Femur (tissue), 1 donor: ENCODE measurements at regions not wholly inside any gene's neighbourhood (a gene's known extent, or its start where the extent isn't known, plus 50 kb on each side); places are given as distances from the start of the nearest gene placed in this dataset.
"Not testable (repeated sequence)": the region's sequence is repeated elsewhere in the genome, so short reads cannot be mapped to it uniquely, and the experiment has no call there.

ENCODE experiments used
- DNase-seq: peaks from one replicate; pipeline ENCODE4 v3.0.0-alpha.2; 2017

DNA sequence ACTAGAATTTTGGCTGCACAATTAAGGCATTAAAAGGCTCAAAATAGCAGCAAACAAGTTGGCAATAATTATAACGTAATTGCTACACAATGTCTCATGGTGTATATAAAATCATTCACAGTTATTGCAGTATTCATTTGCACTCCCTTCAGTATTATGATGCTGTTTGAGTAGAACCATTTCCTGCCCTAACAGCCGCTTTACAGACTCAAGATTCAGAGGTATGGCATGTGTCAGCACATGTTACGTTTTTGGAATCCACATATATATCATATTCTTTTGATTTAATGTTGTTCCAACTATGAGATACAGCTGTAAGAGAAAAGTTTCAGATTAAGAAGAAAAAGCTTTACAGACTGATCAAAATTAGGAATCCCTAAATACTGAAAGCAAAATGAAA is 56.3 kb upstream of the NCKAP5 start:
- no peak for DNase-seq

GRCh38 chr2:133627741-133628140 is 59.5 kb upstream of the NCKAP5 start:
- DNase-seq: no peak

DNA sequence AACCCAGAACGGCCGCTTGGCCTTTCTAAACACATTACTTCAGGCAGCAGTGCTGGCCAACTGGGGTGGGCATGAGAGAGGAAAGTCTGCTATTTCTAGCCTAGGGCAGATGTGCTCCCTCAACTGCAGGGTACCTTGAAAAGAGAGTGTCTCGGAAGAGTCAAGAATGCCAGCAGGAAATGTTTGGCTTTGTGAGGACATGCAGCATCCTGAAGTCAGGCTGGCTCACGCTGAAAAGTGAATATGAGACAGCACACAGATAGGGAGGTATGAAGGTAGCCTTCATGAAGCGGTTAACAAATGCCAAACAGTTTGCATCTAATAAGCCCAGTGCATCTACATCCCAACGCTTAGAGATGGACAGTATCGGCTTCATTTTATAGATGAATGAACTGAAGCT is 65.0 kb upstream of the NCKAP5 start:
- DNase-seq: no peak

GRCh38 chr2:133633881-133634409 is 65.7 kb upstream of the NCKAP5 start:
- DNase-seq: no peak

DNA sequence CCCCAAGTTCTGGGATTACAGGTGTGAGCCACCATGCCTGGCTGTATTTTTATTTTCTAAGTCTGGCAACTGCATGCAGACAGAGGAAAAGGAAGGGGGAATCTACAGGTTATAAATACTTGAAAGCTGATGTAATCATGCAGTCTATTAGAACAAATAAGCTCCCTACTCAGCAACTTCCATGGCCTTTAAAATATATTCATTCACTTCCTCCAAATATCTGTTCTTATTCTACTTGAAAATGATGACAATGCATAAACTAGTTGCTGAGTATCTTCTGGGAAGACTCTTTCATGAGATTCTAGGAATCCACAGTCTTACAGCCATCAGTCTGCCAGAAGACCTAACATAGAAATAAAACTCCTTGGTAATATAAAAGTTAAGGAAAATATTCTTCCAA is 66.9 kb upstream of the NCKAP5 start:
- no peak for DNase-seq

- no peak for DNase-seq
These were observed 68.0 kb upstream of the NCKAP5 start for GRCh38 chr2:133636287-133636686.

DNA sequence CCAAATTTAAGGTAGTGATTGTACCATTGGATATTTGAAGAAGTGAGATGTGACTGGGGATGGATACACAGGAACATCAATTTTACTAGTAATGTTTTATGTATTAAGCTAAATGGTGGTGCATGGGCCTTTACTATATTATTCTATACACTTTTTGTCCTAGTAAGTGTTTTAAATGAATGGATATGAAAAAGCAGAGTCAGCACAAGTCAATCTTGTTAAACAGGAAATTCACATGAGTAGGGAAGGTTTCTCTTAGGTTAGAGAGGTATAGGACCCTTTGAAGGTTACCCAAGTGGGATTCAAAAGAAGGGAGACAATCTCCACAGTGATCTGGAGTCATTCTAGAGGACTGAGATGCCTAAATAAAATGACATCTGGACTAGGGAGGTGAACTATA is 71.8 kb upstream of the NCKAP5 start:
- no peak for DNase-seq

DNA sequence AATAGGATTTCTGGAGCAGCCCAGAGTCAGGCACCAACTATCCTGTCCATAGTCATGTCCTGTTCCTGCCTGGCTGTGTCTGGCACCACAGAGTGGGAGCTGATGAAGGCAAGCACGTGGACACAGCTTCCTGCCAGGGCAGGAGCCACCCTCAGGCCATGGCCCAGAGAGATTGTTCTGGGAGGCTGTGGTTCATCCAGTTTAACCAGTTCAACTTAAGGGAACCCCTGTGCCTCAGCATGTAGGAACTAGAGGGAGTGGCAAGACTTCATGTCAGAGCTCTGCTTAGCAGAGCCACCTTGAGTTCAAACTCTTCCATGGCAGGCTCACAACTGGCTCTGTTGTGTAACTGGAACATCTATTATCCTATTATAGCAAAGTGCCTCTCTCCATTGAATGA is 73.2 kb upstream of the NCKAP5 start:
- no peak for DNase-seq

DNA sequence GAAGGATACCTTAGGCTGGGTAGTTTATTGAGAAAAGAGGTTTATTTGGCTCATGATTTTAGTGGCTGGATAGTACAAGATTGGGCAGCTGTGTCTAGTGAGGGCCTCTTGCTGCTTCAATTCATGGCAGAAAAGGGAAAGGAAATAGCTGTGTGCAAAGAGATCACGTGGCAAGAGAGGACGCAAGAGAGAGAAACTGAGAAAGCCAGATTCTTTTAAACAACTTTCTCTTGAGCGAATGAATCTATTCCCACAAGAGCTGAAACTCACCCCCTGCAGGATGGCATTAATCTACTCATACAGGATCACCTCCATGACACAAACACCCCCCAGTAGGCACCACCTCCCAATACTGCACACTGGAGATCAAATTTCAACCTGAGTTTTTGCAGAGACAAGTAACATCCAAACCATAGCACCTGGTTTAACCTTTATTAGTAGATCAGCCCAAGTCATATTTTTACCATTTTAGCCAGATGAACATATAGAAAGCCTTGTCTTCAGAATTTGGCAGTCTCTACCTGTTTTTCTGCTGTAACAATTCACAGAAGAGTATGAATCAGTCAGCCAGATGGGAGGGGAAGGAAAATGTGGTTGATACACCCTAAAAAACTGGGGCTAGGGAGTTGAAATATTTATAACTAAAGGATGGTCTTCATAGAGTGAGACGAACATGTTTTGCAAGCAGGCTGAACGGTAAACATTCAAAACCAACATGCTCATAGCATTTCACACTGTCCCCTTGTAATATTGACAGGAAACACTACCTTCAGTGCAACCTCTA is 73.9 kb upstream of the NCKAP5 start:
- DNase-seq: no peak

DNA sequence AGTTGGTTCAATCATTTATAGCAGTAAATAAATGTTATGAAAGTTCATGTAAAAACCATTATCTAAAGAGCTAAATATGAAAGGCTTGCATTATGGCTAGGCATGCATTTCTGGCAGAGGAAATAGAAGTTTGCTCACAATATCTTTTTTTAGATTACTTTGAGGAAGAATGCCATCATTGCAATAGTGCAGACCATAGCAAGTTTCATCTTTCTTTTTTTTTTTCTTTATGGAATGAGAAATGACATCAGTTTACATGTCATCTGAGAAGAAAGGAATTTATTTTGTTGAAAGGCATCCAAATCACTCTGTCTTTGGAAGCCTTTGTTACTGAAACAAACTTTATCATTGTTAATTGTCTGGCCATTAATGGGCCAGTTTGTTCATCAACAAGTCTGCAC is 74.5 kb upstream of the NCKAP5 start:
- DNase-seq: no peak

DNA sequence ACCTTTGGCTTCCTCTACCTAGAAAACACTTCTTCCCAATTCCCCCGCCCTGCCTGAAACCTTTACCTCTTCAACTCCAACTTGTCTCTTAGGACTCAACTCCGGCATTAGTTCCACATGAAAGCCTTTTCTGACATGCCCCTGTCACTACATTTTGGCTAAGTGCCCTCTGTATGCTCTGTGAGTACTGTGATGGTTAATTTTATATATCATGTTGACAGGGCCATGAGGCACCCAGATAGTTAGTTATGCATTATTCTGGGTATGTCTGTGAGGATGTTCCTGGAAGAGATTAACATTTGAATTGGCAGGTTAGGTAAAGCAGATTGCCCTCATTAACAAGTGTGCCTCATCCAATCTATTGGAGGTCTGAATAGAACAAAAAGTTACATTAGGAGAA is 75.6 kb upstream of the NCKAP5 start:
- DNase-seq: no peak

DNA sequence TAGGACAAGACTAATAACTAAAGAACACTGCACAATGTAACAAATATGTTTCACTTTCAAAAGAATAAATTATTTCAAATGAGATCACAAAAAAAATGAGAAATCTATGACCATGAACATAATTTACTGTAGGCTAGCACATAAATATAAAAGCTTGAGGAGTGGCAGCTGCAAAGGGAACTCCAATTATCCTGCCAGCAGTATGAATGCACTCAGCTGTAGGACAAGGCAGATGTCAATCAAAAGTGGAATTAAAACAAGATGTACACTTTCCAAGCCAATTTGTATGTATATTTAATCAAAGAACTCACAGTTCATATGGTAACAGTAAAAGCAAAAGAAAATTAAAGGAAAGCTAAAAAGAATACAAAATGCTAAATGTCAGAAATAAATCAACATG is 76.6 kb upstream of the NCKAP5 start:
- DNase-seq: no peak

DNA sequence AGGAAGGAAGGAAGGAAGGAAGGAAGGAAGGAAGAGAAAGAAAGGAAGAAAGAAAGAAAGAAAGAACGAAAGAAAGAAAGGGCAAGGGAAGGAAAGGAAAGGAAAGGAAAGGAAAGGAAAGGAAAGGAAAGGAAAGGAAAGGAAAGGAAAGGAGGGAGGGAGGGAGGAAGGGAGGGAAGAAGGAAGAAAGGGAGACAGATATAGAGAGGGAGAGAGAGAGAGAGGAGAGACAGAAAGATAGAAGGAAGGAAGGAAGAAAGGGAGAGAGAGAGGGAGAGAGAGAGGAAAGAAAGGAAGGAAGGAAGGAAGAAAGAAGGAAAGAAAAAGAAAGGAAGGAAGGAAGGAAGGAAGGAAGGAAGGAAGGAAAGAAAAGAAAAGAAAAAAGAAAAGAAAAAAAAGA is 79.1 kb upstream of the NCKAP5 start:
- DNase-seq: not testable (repeated sequence)

DNA sequence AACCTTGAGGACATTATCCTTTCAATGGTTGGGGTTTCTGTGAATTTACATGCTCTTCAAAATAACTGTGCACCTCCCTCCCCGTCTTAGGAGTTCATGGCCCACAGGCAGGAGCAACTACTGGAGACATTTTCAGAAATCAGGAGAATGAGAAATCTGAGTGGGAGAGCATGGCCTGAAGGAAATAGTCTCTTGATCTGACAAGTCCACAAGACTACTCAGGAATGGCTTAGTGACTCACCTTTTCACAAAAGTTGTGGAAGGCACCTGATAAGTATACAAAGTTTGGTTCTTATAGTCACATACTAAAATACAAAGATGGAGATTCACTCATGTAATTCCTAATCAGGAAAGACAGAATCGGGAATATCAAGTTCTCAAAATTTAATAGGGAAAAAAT is 83.6 kb upstream of the NCKAP5 start:
- DNase-seq: no peak

- peak; percentile 60 for DNase-seq
These were observed 84.1 kb upstream of the NCKAP5 start for GRCh38 chr2:133652398-133652797.

GRCh38 chr2:133653056-133653455 is 84.8 kb upstream of the NCKAP5 start:
- no peak for DNase-seq

- DNase-seq: no peak
These were observed 86.7 kb upstream of the NCKAP5 start for GRCh38 chr2:133654949-133655348.

- DNase-seq: no peak
These were observed 87.3 kb upstream of the NCKAP5 start for GRCh38 chr2:133655610-133656009.

- DNase-seq: no peak
These were observed 89.3 kb upstream of the NCKAP5 start for GRCh38 chr2:133657591-133657990.

- no peak for DNase-seq
These were observed 90.0 kb upstream of the NCKAP5 start for GRCh38 chr2:133658020-133658903.

DNA sequence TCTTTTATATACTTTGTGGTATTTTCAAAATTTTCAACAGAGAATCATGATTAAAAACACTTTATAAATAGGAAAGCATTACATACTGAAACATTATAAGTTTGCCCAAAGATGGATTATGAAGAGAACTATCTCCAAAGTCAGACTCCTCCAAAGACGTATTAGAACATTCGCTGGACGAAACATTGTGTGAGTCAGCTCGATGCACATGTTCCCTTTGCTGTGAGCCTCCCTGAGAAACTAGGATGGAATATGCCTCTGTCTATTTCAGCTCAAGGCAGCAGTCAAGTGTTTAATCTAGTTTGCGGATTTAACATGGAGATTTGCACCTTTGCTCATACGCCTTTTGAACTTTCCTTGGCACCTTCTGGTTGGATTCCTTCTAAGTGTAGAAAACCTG is 92.2 kb upstream of the NCKAP5 start:
- no peak for DNase-seq

DNA sequence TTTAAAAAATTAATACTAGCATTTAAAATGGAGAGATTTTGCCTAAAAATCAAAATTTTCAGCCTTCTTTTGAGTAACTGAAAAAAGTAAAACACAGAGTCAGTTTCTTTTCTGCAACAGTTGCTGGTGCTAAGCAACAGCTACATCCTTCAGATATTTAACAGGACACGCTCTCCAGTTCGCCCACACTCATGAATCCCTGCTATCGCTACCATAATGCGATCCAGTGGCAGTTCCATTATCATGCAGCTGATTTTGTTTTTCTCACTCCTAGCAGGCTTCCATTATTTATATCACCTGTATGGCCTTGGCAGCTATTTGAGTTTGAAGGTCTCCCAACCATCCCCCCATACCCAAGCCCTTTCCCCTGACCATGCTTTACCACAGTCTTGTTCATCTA is 93.1 kb upstream of the NCKAP5 start:
- no peak for DNase-seq

- DNase-seq: no peak
These were observed 98.4 kb upstream of the NCKAP5 start for GRCh38 chr2:133666621-133667020.

DNA sequence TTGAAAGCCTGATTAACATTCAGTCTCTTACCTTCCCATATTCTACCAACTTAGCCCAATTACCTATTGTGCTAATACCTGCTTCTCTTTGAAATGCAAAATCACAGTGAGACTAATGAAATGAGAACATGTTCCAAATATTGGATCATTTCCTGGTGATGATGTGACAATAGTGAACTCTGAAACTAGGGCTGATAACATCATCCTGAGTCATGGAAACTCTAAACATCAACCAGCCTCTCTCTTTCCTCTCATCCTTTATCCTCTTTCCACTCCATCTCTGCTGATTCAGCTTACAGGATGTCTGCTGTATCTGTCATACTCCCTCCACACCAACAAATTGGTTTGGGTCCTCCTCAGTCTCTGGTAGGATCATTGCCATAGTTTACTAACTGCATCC is 98.8 kb upstream of the NCKAP5 start:
- no peak for DNase-seq
